Lower lobe of right lung (tissue), 2 donors: ENCODE measurements at regions not wholly inside any gene's neighbourhood (a gene's known extent, or its start where the extent isn't known, plus 50 kb on each side); places are given as distances from the start of the nearest gene placed in this dataset.

Experiments used
- ATAC-seq, 2 donors: fragments of 200-7000 bp; cut with Tn5 transposase; one replicate each; pipeline ENCODE4 v1.9.1; 2020 to 2022; ENCODE audit warnings: mild to moderate bottlenecking in 2 of 2, moderate library complexity in 2 of 2
- DNase-seq: peaks from one replicate; pipeline ENCODE4 v3.0.0-alpha.2; 2020
- H3K27ac ChIP-seq: fragments of 200-600 bp; one replicate; pipeline ENCODE4 v1.8.0; 2022
- H3K27me3 ChIP-seq: fragments of 200-600 bp; one replicate; pipeline ENCODE4 v1.8.0; 2022; ENCODE audit warnings: low read depth
- H3K36me3 ChIP-seq: fragments of 200-600 bp; one replicate; pipeline ENCODE4 v1.8.0; 2022; ENCODE audit warnings: mild to moderate bottlenecking
- H3K4me1 ChIP-seq: fragments of 200-600 bp; one replicate; pipeline ENCODE4 v1.8.0; 2022
- H3K4me3 ChIP-seq: fragments of 200-600 bp; one replicate; pipeline ENCODE4 v1.8.0; 2022; ENCODE audit warnings: mild to moderate bottlenecking
- H3K9me3 ChIP-seq: fragments of 200-600 bp; one replicate; pipeline ENCODE4 v1.8.0; 2022
- CTCF ChIP-seq: fragments of 200-600 bp; IDR thresholded peaks from one replicate; pipeline ENCODE4 v1.8.0; 2022; ENCODE audit warnings: antibody characterized with exemption, mild to moderate bottlenecking
- intact Hi-C: fragments of 100-400 bp; cut with DNase I; formaldehyde crosslinking; loops from one replicate; pipeline ENCODE4 v1.11.0; 2022
- donor health status: DM: no; HTN: yes; CAD: no; lungs with severe emphysema.

GRCh38 chr2:183608747-183609146, 484.5 kb downstream of the NUP35 start:
- no peaks in the 10 kb centered on the region for H3K4me1 ChIP-seq
- no peaks in the 10 kb centered on the region for H3K9me3 ChIP-seq
- ATAC-seq (no peak), DNase-seq (no peak)
- TF ChIP-seq CTCF = no peak
- H3K36me3 ChIP-seq = no peaks in the 10 kb centered on the region
- no peak overlapping the region for H3K4me3 ChIP-seq
- no peak overlapping the region for H3K27ac ChIP-seq
- intact Hi-C loops = no loop called here
- no peaks in the 10 kb centered on the region for H3K27me3 ChIP-seq

- TF ChIP-seq CTCF = no peak
- Histone ChIP-seq H3K9me3 (no peaks in the 10 kb centered on the region), H3K4me1 (no peaks in the 10 kb centered on the region), H3K27me3 (no peaks in the 10 kb centered on the region), H3K4me3 (no peak overlapping the region), H3K27ac (no peak overlapping the region), H3K36me3 (no peaks in the 10 kb centered on the region)
- intact Hi-C loops = no loop called here
- ATAC-seq (no peak), DNase-seq (no peak)
Observed at GRCh38 chr2:183610724-183611123, 486.5 kb downstream of the NUP35 start.

- Histone ChIP-seq H3K4me3 (no peak overlapping the region), H3K36me3 (no peaks in the 10 kb centered on the region), H3K4me1 (no peaks in the 10 kb centered on the region), H3K27ac (no peak overlapping the region), H3K27me3 (no peaks in the 10 kb centered on the region), H3K9me3 (no peaks in the 10 kb centered on the region)
- intact Hi-C loops = no loop called here
- ATAC-seq (no peak), DNase-seq (no peak)
- no peak for TF ChIP-seq CTCF
Observed at GRCh38 chr2:183614799-183615435, 490.7 kb downstream of the NUP35 start.

GRCh38 chr2:183623227-183623626, 499.0 kb downstream of the NUP35 start:
- no peaks in the 10 kb centered on the region for H3K36me3 ChIP-seq
- intact Hi-C loops = no loop called here
- no peak overlapping the region for H3K4me3 ChIP-seq
- H3K4me1 ChIP-seq = no peaks in the 10 kb centered on the region
- DNase-seq = no peak
- no peak for TF ChIP-seq CTCF
- H3K27me3 ChIP-seq = no peaks in the 10 kb centered on the region
- ATAC-seq = no peak
- H3K27ac ChIP-seq = no peak overlapping the region
- no peaks in the 10 kb centered on the region for H3K9me3 ChIP-seq

- no peaks in the 10 kb centered on the region for H3K27me3 ChIP-seq
- H3K9me3 ChIP-seq = no peaks in the 10 kb centered on the region
- TF ChIP-seq CTCF = no peak
- intact Hi-C loops = no loop called here
- H3K36me3 ChIP-seq = no peaks in the 10 kb centered on the region
- no peak overlapping the region for H3K4me3 ChIP-seq
- H3K4me1 ChIP-seq = no peaks in the 10 kb centered on the region
- no peak overlapping the region for H3K27ac ChIP-seq
- peak in 1 of 2 donors; percentile 55 for ATAC-seq
- DNase-seq = no peak
Observed at GRCh38 chr2:183630964-183631363, 506.7 kb downstream of the NUP35 start.

GRCh38 chr2:183656121-183656520, 531.9 kb downstream of the NUP35 start:
- H3K4me3 ChIP-seq = no peak overlapping the region
- DNase-seq (no peak), ATAC-seq (no peak)
- no peak overlapping the region for H3K27ac ChIP-seq
- no peaks in the 10 kb centered on the region for H3K4me1 ChIP-seq
- no peaks in the 10 kb centered on the region for H3K27me3 ChIP-seq
- TF ChIP-seq CTCF = no peak
- no peaks in the 10 kb centered on the region for H3K36me3 ChIP-seq
- no peaks in the 10 kb centered on the region for H3K9me3 ChIP-seq
- intact Hi-C loops = no loop called here
